HepG2 (cell line): ENCODE measurements at regions not wholly inside any gene's neighbourhood (a gene's known extent, or its start where the extent isn't known, plus 50 kb on each side); places are given as distances from the start of the nearest gene placed in this dataset.

Experiments
- ATF3 ChIP-seq: sonication (generic); formaldehyde crosslinking; IDR thresholded peaks from 2 replicates; pipeline ENCODE4 v1.4.0; 2020; ENCODE audit warnings: missing genetic modification reagents
- ELF3 ChIP-seq: IDR thresholded peaks from 2 replicates; pipeline ENCODE4 v1.6.1; 2016; ENCODE audit warnings: missing genetic modification reagents, missing compliant biosample characterization
- ESRRA ChIP-seq: sonication (generic); formaldehyde crosslinking; IDR thresholded peaks from 2 replicates; pipeline ENCODE4 v1.5.1; 2020; ENCODE audit warnings: mild to moderate bottlenecking, low read depth, missing genetic modification reagents
- FOXJ3 ChIP-seq: sonication (generic); formaldehyde crosslinking; IDR thresholded peaks from 2 replicates; pipeline ENCODE4 v1.4.0; 2020; ENCODE audit warnings: missing genetic modification reagents, mild to moderate bottlenecking, borderline replicate concordance
- HHEX ChIP-seq: IDR thresholded peaks from 2 replicates; pipeline ENCODE4 v1.6.1; 2016; ENCODE audit warnings: control low read depth
- HMG20A ChIP-seq: IDR thresholded peaks from 2 replicates; pipeline ENCODE4 v1.6.1; 2016; ENCODE audit warnings: borderline replicate concordance
- IKZF5 ChIP-seq: IDR thresholded peaks from 2 replicates; pipeline ENCODE4 v1.6.1; 2018; ENCODE audit warnings: missing genetic modification reagents, mild to moderate bottlenecking, missing compliant biosample characterization
- MEF2D ChIP-seq: sonication (generic); formaldehyde crosslinking; IDR thresholded peaks from 2 replicates; pipeline ENCODE4 v1.5.1; 2020; ENCODE audit warnings: mild to moderate bottlenecking, missing genetic modification reagents
- POLR2A ChIP-seq, 2 experiments: IDR thresholded peaks; 2 replicates each; pipeline ENCODE4 v1.6.1; 2011; ENCODE audit warnings: low read depth in 2 of 2, low read length in 2 of 2, mild to moderate bottlenecking in 1 of 2, moderate library complexity in 1 of 2; ENCODE audit not compliant: insufficient read depth in 1 of 2
- PREB ChIP-seq: sonication (generic); formaldehyde crosslinking; IDR thresholded peaks from 2 replicates; pipeline ENCODE4 v1.4.0; 2020; ENCODE audit warnings: missing genetic modification reagents
- REXO4 ChIP-seq: sonication (generic); formaldehyde crosslinking; IDR thresholded peaks from 2 replicates; pipeline ENCODE4 v1.8.0; 2022; ENCODE audit warnings: missing genetic modification reagents, mild to moderate bottlenecking, borderline replicate concordance
- SSRP1 ChIP-seq: IDR thresholded peaks from 2 replicates; pipeline ENCODE4 v1.6.1; 2016; ENCODE audit warnings: control low read depth
- TARDBP ChIP-seq: sonication (generic); formaldehyde crosslinking; IDR thresholded peaks from 2 replicates; pipeline ENCODE4 v1.8.0; 2022; ENCODE audit warnings: mild to moderate bottlenecking, missing genetic modification reagents
- ZC3H4 ChIP-seq: sonication (generic); formaldehyde crosslinking; IDR thresholded peaks from 2 replicates; pipeline ENCODE4 v1.4.0; 2020; ENCODE audit warnings: missing genetic modification reagents, borderline replicate concordance
- ZNF44 ChIP-seq: sonication (generic); formaldehyde crosslinking; IDR thresholded peaks from 2 replicates; pipeline ENCODE4 v1.5.1; 2020; ENCODE audit warnings: mild to moderate bottlenecking, missing genetic modification reagents
- ZNF460 ChIP-seq: sonication (generic); formaldehyde crosslinking; IDR thresholded peaks from 2 replicates; pipeline ENCODE4 v1.5.1; 2020; ENCODE audit warnings: missing genetic modification reagents, mild to moderate bottlenecking, borderline replicate concordance
- ZNF557 ChIP-seq: sonication (generic); formaldehyde crosslinking; IDR thresholded peaks from 2 replicates; pipeline ENCODE4 v1.4.0; 2020; ENCODE audit warnings: missing genetic modification reagents
- ZNF562 ChIP-seq: sonication (generic); formaldehyde crosslinking; IDR thresholded peaks from 2 replicates; pipeline ENCODE4 v1.8.0; 2022; ENCODE audit warnings: missing genetic modification reagents, borderline replicate concordance
- ZNF570 ChIP-seq: sonication (generic); formaldehyde crosslinking; IDR thresholded peaks from 2 replicates; pipeline ENCODE4 v1.4.0; 2020; ENCODE audit warnings: mild to moderate bottlenecking, missing genetic modification reagents, borderline replicate concordance
- ZNF83 ChIP-seq: sonication (generic); formaldehyde crosslinking; IDR thresholded peaks from 2 replicates; pipeline ENCODE4 v1.4.0; 2020; ENCODE audit warnings: missing genetic modification reagents, mild to moderate bottlenecking, borderline replicate concordance
- TF ChIP-seq, protein P1 (sequence below), 2 experiments: IDR thresholded peaks; 2 replicates each; pipeline ENCODE4 v1.6.1; 2011 to 2012; ENCODE audit warnings: low read length in 2 of 2, borderline replicate concordance in 1 of 2, low read depth in 1 of 2, mild to moderate bottlenecking in 1 of 2, moderate library complexity in 1 of 2
- TF ChIP-seq, protein P2 (sequence below): sonication (generic); formaldehyde crosslinking; IDR thresholded peaks from 2 replicates; pipeline ENCODE4 v1.4.0; 2020; ENCODE audit warnings: mild to moderate bottlenecking, missing genetic modification reagents, borderline replicate concordance
- TF ChIP-seq, protein P3 (sequence below): sonication (generic); formaldehyde crosslinking; conservative IDR thresholded peaks from 2 replicates; pipeline ENCODE4 v1.8.1; 2023; ENCODE audit warnings: missing genetic modification reagents

DNA sequence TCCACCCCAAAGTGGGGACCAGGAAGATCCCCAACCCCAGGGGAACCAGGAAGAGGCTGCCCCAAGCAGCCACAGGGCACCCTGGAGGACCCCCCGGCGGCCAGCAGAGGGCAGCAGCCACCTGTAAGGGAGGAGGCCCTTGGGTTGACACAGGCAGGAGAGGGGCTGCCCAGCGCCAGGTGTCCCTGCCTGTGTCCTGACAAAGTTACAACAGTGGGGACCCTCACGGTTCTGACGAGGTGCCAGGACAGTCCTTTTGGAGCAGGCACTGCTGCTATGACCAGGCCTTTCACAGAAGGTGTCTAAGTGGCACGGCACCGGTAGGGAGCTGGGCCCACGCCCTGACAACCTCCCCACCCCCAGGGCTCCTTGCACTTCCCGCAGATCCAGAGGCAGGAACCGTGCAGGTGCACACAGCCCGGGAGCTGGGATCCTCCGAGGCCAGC lies 176.7 kb downstream of the BMP7 start (continued):
- TF ChIP-seq ZNF44 (0 out of 2 replicates have a peak, but pooled peaks have one; percentile 47), HMG20A (CRISPR knock-in tag) (no peak), FOXJ3 (CRISPR knock-in tag) (no peak), REXO4 (CRISPR knock-in tag) (no peak), ZNF460 (CRISPR knock-in tag) (no peak), MEF2D (CRISPR knock-in tag) (no peak), IKZF5 (CRISPR knock-in tag) (peak; percentile 34; the same call in 1 of the 2 replicates), POLR2A (IDR thresholded peaks at IDR 0.05; ENCODE audit: insufficient read depth in 1 of 2, low read depth in 2 of 2, low read length in 2 of 2) (no peak), ZNF562 (CRISPR knock-in tag) (no peak), ZNF570 (CRISPR knock-in tag) (no peak), ZC3H4 (CRISPR knock-in tag) (no peak), ELF3 (CRISPR knock-in tag) (peak; percentile 41; the same call in 1 of the 2 replicates), ATF3 (no peak), SSRP1 (no peak), ZNF557 (CRISPR knock-in tag) (no peak), TARDBP (CRISPR knock-in tag) (no peak), PREB (CRISPR knock-in tag) (no peak), ZNF83 (0 out of 2 replicates have a peak, but pooled peaks have one; percentile 33), ESRRA (CRISPR knock-in tag) (no peak), HHEX (no peak)
- TF ChIP-seq, protein P1, sequence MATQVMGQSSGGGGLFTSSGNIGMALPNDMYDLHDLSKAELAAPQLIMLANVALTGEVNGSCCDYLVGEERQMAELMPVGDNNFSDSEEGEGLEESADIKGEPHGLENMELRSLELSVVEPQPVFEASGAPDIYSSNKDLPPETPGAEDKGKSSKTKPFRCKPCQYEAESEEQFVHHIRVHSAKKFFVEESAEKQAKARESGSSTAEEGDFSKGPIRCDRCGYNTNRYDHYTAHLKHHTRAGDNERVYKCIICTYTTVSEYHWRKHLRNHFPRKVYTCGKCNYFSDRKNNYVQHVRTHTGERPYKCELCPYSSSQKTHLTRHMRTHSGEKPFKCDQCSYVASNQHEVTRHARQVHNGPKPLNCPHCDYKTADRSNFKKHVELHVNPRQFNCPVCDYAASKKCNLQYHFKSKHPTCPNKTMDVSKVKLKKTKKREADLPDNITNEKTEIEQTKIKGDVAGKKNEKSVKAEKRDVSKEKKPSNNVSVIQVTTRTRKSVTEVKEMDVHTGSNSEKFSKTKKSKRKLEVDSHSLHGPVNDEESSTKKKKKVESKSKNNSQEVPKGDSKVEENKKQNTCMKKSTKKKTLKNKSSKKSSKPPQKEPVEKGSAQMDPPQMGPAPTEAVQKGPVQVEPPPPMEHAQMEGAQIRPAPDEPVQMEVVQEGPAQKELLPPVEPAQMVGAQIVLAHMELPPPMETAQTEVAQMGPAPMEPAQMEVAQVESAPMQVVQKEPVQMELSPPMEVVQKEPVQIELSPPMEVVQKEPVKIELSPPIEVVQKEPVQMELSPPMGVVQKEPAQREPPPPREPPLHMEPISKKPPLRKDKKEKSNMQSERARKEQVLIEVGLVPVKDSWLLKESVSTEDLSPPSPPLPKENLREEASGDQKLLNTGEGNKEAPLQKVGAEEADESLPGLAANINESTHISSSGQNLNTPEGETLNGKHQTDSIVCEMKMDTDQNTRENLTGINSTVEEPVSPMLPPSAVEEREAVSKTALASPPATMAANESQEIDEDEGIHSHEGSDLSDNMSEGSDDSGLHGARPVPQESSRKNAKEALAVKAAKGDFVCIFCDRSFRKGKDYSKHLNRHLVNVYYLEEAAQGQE (IDR thresholded peaks at IDR 0.05; ENCODE audit: borderline replicate concordance in 1 of 2, low read depth in 1 of 2, low read length in 2 of 2) = no peak
- TF ChIP-seq, protein P2, sequence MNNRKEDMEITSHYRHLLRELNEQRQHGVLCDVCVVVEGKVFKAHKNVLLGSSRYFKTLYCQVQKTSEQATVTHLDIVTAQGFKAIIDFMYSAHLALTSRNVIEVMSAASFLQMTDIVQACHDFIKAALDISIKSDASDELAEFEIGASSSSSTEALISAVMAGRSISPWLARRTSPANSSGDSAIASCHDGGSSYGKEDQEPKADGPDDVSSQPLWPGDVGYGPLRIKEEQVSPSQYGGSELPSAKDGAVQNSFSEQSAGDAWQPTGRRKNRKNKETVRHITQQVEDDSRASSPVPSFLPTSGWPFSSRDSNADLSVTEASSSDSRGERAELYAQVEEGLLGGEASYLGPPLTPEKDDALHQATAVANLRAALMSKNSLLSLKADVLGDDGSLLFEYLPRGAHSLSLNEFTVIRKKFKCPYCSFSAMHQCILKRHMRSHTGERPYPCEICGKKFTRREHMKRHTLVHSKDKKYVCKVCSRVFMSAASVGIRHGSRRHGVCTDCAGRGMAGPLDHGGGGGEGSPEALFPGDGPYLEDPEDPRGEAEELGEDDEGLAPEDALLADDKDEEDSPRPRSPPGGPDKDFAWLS (CRISPR knock-in tag) = no peak
- TF ChIP-seq, protein P3, sequence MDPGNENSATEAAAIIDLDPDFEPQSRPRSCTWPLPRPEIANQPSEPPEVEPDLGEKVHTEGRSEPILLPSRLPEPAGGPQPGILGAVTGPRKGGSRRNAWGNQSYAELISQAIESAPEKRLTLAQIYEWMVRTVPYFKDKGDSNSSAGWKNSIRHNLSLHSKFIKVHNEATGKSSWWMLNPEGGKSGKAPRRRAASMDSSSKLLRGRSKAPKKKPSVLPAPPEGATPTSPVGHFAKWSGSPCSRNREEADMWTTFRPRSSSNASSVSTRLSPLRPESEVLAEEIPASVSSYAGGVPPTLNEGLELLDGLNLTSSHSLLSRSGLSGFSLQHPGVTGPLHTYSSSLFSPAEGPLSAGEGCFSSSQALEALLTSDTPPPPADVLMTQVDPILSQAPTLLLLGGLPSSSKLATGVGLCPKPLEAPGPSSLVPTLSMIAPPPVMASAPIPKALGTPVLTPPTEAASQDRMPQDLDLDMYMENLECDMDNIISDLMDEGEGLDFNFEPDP (CRISPR knock-in tag) = no peak
